ENCODE measurements at regions not wholly inside any gene's neighbourhood (a gene's known extent, or its start where the extent isn't known, plus 50 kb on each side); places are given as distances from the start of the nearest gene placed in this dataset.

DNA sequence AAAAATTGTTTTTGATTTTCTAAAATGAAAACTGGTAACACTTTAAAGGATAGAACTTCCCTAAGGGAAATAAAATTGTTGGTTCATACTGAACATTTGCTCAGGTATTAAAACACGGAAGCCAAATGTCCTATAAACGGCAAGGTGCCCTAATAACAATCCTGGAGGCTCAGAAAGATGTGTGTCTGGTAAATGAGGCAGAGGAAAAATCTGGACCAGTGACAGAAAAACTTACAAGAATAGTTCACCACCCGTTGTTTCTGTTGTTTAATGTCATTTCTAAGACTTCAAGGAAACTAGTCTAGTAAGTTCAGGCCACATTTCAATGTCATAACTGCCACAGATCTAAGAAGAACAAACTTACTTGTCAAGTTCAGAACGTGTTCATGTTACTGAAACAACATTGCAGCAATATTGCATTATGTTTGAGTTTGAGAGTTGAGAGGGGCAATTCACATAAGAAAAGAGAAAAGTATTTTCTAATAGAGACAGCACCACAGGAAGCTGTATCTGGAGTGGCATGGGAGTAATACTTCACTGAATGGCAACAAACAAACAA, 476.6 kb downstream of the GRXCR1 start:
- no peak overlapping the region for H4K8ac ChIP-seq (ENCODE audit: low read depth, low read length)
- no peak overlapping the region for H2AFZ ChIP-seq (ENCODE audit: insufficient read depth, low read length, poor library complexity)
- no peak overlapping the region for H3K23ac ChIP-seq (ENCODE audit: low read length)
- no peaks in the 10 kb centered on the region for H3K27me3 ChIP-seq (ENCODE audit: insufficient read depth, low read length)
- H3K79me1 ChIP-seq (ENCODE audit: low read length), result no peaks in the 10 kb centered on the region
- no peak overlapping the region for H3K9ac ChIP-seq (ENCODE audit: low read length)
- H3K4me2 ChIP-seq (ENCODE audit: low read length), result no peak overlapping the region
- no peak overlapping the region for H4K91ac ChIP-seq (ENCODE audit: low read depth, low read length)
- H3K9me3 ChIP-seq (ENCODE audit: insufficient read depth, low read depth, low read length), result no peaks in the 10 kb centered on the region
- H3K4ac ChIP-seq (ENCODE audit: low read depth, low read length), result no peak overlapping the region
- no peak overlapping the region for H3K18ac ChIP-seq (ENCODE audit: low read length)
- no peak overlapping the region for H2BK5ac ChIP-seq (ENCODE audit: low read depth, low read length, poor library complexity)
- no peak for DNase-seq
- no peaks in the 10 kb centered on the region for H3K36me3 ChIP-seq (ENCODE audit: control insufficient read depth in 1 of 2, insufficient read depth in 2 of 2, low read length in 2 of 2)
- no peak overlapping the region for H4K12ac ChIP-seq (ENCODE audit: low read depth, low read length)
- H3K4me3 ChIP-seq (ENCODE audit: low read depth, low read length), result no peak overlapping the region
- H2BK12ac ChIP-seq (ENCODE audit: low read length), result no peak overlapping the region
- WGBS (ENCODE audit: extremely low coverage, insufficient coverage, insufficient read length), result no CpG with 5 or more reads among the region's 4 CpGs
- H2BK120ac ChIP-seq (ENCODE audit: insufficient read depth, low read length, poor library complexity), result no peak overlapping the region
- H3K79me2 ChIP-seq (ENCODE audit: control insufficient read depth, insufficient read depth, low read length, poor library complexity), result no peaks in the 10 kb centered on the region
- H3K4me1 ChIP-seq (ENCODE audit: control insufficient read depth in 1 of 2, insufficient read depth in 2 of 2, low read length in 2 of 2), result no peaks in the 10 kb centered on the region
- no peak overlapping the region for H2AK5ac ChIP-seq (ENCODE audit: low read length)
- no peak overlapping the region for H3K27ac ChIP-seq (ENCODE audit: low read depth, low read length)
- H3K14ac ChIP-seq (ENCODE audit: low read length), result no peak overlapping the region

DNA sequence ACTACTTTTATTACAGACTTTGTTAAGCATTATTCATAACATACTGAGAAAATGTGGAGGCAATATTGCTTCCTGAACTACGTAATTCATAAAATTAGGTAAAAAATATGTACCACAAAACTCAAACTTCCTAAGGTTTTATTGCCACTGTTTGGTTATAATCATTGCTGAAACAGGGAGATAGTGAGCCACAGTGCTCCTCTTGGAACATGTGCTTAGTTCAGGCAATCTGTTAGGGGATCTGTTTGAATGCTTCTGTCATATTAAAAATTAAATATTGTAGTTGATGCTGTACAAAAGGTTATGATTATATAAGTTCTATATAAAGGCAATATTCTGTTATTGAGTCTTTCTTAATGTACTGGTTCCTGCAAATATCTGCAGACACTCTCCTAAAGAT, 480.7 kb downstream of the GRXCR1 start:
- H3K14ac ChIP-seq (ENCODE audit: low read length), result no peak overlapping the region
- no CpG with 5 or more reads among the region's 1 CpG for WGBS (ENCODE audit: extremely low coverage, insufficient coverage, insufficient read length)
- H3K79me1 ChIP-seq (ENCODE audit: low read length), result no peaks in the 10 kb centered on the region

DNA sequence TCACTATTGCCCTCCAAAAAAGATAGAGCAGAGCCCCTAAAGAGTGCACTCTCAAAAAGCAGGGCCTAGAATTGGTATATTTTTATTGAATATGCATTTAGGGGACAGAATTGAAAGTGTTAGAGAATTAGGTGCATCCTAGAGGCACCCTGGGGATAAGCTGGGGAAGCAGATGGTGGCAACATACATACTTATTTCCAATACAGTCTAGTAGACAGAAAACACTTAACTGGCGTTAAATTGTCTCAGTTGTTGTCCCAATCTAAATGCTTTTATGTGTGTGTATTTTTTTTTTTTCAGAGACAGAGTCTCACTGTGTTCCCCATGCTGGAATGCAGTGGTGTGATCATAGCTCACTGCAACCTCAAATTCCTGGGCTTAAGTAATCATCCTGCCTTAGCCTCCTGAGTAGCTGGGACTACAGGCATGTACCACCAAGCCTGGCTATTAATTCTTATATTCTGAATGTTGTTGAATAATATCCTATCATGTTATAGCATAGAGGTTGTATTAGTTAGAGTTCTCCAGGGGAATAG, 481.8 kb downstream of the GRXCR1 start:
- Histone ChIP-seq H3K27ac (ENCODE audit: low read depth, low read length) (no peak overlapping the region), H3K23ac (ENCODE audit: low read length) (no peak overlapping the region), H3K27me3 (ENCODE audit: insufficient read depth, low read length) (no peaks in the 10 kb centered on the region), H3K18ac (ENCODE audit: low read length) (no peak overlapping the region), H3K4ac (ENCODE audit: low read depth, low read length) (no peak overlapping the region), H2BK12ac (ENCODE audit: low read length) (no peak overlapping the region), H3K4me1 (ENCODE audit: control insufficient read depth in 1 of 2, insufficient read depth in 2 of 2, low read length in 2 of 2) (no peaks in the 10 kb centered on the region), H2BK120ac (ENCODE audit: insufficient read depth, low read length, poor library complexity) (no peak overlapping the region), H3K79me1 (ENCODE audit: low read length) (no peaks in the 10 kb centered on the region), H4K12ac (ENCODE audit: low read depth, low read length) (no peak overlapping the region), H3K4me3 (ENCODE audit: low read depth, low read length) (no peak overlapping the region), H2AFZ (ENCODE audit: insufficient read depth, low read length, poor library complexity) (no peak overlapping the region), H4K8ac (ENCODE audit: low read depth, low read length) (no peak overlapping the region), H3K79me2 (ENCODE audit: control insufficient read depth, insufficient read depth, low read length, poor library complexity) (no peaks in the 10 kb centered on the region), H2BK5ac (ENCODE audit: low read depth, low read length, poor library complexity) (no peak overlapping the region), H3K36me3 (ENCODE audit: control insufficient read depth in 1 of 2, insufficient read depth in 2 of 2, low read length in 2 of 2) (no peaks in the 10 kb centered on the region), H3K9ac (ENCODE audit: low read length) (no peak overlapping the region), H4K91ac (ENCODE audit: low read depth, low read length) (no peak overlapping the region), H3K14ac (ENCODE audit: low read length) (no peak overlapping the region), H3K4me2 (ENCODE audit: low read length) (no peak overlapping the region), H3K9me3 (ENCODE audit: insufficient read depth, low read depth, low read length) (no peaks in the 10 kb centered on the region), H2AK5ac (ENCODE audit: low read length) (no peak overlapping the region)
- no CpG with 5 or more reads among the region's 1 CpG for WGBS (ENCODE audit: extremely low coverage, insufficient coverage, insufficient read length)
- no peak for DNase-seq

More for the DNA sequence above, 480.7 kb downstream of the GRXCR1 start:
- H3K23ac ChIP-seq (ENCODE audit: low read length), result no peak overlapping the region
- DNase-seq, result no peak
- H3K27ac ChIP-seq (ENCODE audit: low read depth, low read length), result no peak overlapping the region
- no peak overlapping the region for H2BK5ac ChIP-seq (ENCODE audit: low read depth, low read length, poor library complexity)
- H4K12ac ChIP-seq (ENCODE audit: low read depth, low read length), result no peak overlapping the region
- H4K8ac ChIP-seq (ENCODE audit: low read depth, low read length), result no peak overlapping the region
- no peak overlapping the region for H3K18ac ChIP-seq (ENCODE audit: low read length)
- no peaks in the 10 kb centered on the region for H3K36me3 ChIP-seq (ENCODE audit: control insufficient read depth in 1 of 2, insufficient read depth in 2 of 2, low read length in 2 of 2)
- no peak overlapping the region for H3K4me2 ChIP-seq (ENCODE audit: low read length)
- no peak overlapping the region for H4K91ac ChIP-seq (ENCODE audit: low read depth, low read length)
- H2AFZ ChIP-seq (ENCODE audit: insufficient read depth, low read length, poor library complexity), result no peak overlapping the region
- no peak overlapping the region for H2BK12ac ChIP-seq (ENCODE audit: low read length)
- H3K4me1 ChIP-seq (ENCODE audit: control insufficient read depth in 1 of 2, insufficient read depth in 2 of 2, low read length in 2 of 2), result no peaks in the 10 kb centered on the region
- no peak overlapping the region for H3K9ac ChIP-seq (ENCODE audit: low read length)
- H2AK5ac ChIP-seq (ENCODE audit: low read length), result no peak overlapping the region
- H3K79me2 ChIP-seq (ENCODE audit: control insufficient read depth, insufficient read depth, low read length, poor library complexity), result no peaks in the 10 kb centered on the region
- no peaks in the 10 kb centered on the region for H3K27me3 ChIP-seq (ENCODE audit: insufficient read depth, low read length)
- H3K9me3 ChIP-seq (ENCODE audit: insufficient read depth, low read depth, low read length), result no peaks in the 10 kb centered on the region
- H3K4ac ChIP-seq (ENCODE audit: low read depth, low read length), result no peak overlapping the region
- H3K4me3 ChIP-seq (ENCODE audit: low read depth, low read length), result no peak overlapping the region
- H2BK120ac ChIP-seq (ENCODE audit: insufficient read depth, low read length, poor library complexity), result no peak overlapping the region

DNA sequence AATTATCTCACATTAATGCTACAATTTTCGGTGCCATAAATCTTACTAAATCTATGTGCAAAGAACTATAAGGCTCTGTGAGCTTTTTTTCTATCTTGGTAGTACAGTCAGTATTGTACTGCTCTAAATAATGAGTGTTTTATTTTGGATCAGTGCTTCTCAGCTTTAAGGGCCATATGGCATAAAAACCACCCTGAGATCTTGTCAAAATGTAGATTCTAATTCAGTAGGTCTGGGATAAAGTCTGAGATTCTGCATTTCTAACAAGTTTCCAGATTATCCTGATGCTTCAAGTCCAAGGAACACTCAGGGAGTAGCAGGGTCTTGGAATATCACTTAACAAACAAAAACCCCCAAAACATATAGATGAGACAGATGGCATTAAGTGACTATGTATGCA, 486.5 kb downstream of the GRXCR1 start:
- no peak overlapping the region for H3K4me2 ChIP-seq (ENCODE audit: low read length)
- H3K4ac ChIP-seq (ENCODE audit: low read depth, low read length), result no peak overlapping the region
- no peak overlapping the region for H2AFZ ChIP-seq (ENCODE audit: insufficient read depth, low read length, poor library complexity)
- no peak overlapping the region for H3K23ac ChIP-seq (ENCODE audit: low read length)
- no peak for DNase-seq
- H3K4me1 ChIP-seq (ENCODE audit: control insufficient read depth in 1 of 2, insufficient read depth in 2 of 2, low read length in 2 of 2), result no peaks in the 10 kb centered on the region
- H2BK5ac ChIP-seq (ENCODE audit: low read depth, low read length, poor library complexity), result no peak overlapping the region
- H3K79me2 ChIP-seq (ENCODE audit: control insufficient read depth, insufficient read depth, low read length, poor library complexity), result no peaks in the 10 kb centered on the region
- H3K27ac ChIP-seq (ENCODE audit: low read depth, low read length), result no peak overlapping the region
- H3K14ac ChIP-seq (ENCODE audit: low read length), result no peak overlapping the region
- H2BK12ac ChIP-seq (ENCODE audit: low read length), result no peak overlapping the region
- H2AK5ac ChIP-seq (ENCODE audit: low read length), result no peak overlapping the region
- no peak overlapping the region for H3K18ac ChIP-seq (ENCODE audit: low read length)
- H4K12ac ChIP-seq (ENCODE audit: low read depth, low read length), result no peak overlapping the region
- no peaks in the 10 kb centered on the region for H3K79me1 ChIP-seq (ENCODE audit: low read length)
- WGBS (ENCODE audit: extremely low coverage, insufficient coverage, insufficient read length), result no CpG with 5 or more reads among the region's 1 CpG
- no peak overlapping the region for H2BK120ac ChIP-seq (ENCODE audit: insufficient read depth, low read length, poor library complexity)
- H4K91ac ChIP-seq (ENCODE audit: low read depth, low read length), result no peak overlapping the region
- no peaks in the 10 kb centered on the region for H3K36me3 ChIP-seq (ENCODE audit: control insufficient read depth in 1 of 2, insufficient read depth in 2 of 2, low read length in 2 of 2)
- no peak overlapping the region for H3K4me3 ChIP-seq (ENCODE audit: low read depth, low read length)
- H3K27me3 ChIP-seq (ENCODE audit: insufficient read depth, low read length), result no peaks in the 10 kb centered on the region
- no peak overlapping the region for H4K8ac ChIP-seq (ENCODE audit: low read depth, low read length)
- no peak overlapping the region for H3K9ac ChIP-seq (ENCODE audit: low read length)
- H3K9me3 ChIP-seq (ENCODE audit: insufficient read depth, low read depth, low read length), result no peaks in the 10 kb centered on the region

Data from trophoblast cell (in vitro differentiated cells and primary cell).